OCI-LY7 (cell line): ENCODE measurements at regions not wholly inside any gene's neighbourhood (a gene's known extent, or its start where the extent isn't known, plus 50 kb on each side); places are given as distances from the start of the nearest gene placed in this dataset.

Experiments used
- BruUV-seq: library from RNA; stranded (reverse); fragments of 400-500 nt; replicated peaks from 2 replicates; lab custom pipeline; 2021; lab: Mats Ljungman, UMichigan
- CTCF ChIA-PET: fragments of 300-600 bp; sonication (Branson Sonifier 250); formaldehyde crosslinking; loops from one replicate; lab custom pipeline; 2022; ENCODE audit warnings: antibody characterized with exemption; ENCODE audit not compliant: unreplicated experiment; lab: Charles Lee
- POLR2A ChIA-PET: fragments of 300-600 bp; sonication (Branson Sonifier 250); formaldehyde crosslinking; loops from one replicate; lab custom pipeline; 2022; ENCODE audit warnings: antibody characterized with exemption; lab: Charles Lee
- DNase-seq: peaks from one replicate; pipeline ENCODE4 v3.0.0-alpha.2; 2015; ENCODE audit warnings: low spot score
- H2AFZ ChIP-seq: fragments of 200-600 bp; sonication (generic), shearing (Covaris generic); 2 replicates; pipeline ENCODE4 v1.6.1; 2014; ENCODE audit warnings: mild to moderate bottlenecking, antibody characterized with exemption, low read length, moderate library complexity
- H3K27ac ChIP-seq: fragments of 200-600 bp; sonication (generic); 2 replicates; pipeline ENCODE4 v1.5.1; 2014; ENCODE audit warnings: mixed run types, low read depth, mild to moderate bottlenecking, moderate library complexity, low read length, inconsistent platforms; ENCODE audit not compliant: poor library complexity, severe bottlenecking
- H3K36me3 ChIP-seq: fragments of 200-600 bp; sonication (generic); 2 replicates; pipeline ENCODE4 v1.6.1; 2014; ENCODE audit warnings: mild to moderate bottlenecking, antibody characterized with exemption, low read length, moderate library complexity, mixed read lengths; ENCODE audit not compliant: insufficient read depth
- H3K4me1 ChIP-seq: fragments of 200-600 bp; sonication (generic); 2 replicates; pipeline ENCODE4 v1.5.1; 2014; ENCODE audit warnings: mild to moderate bottlenecking, low read length; ENCODE audit not compliant: insufficient read depth, poor library complexity, severe bottlenecking
- H3K4me2 ChIP-seq: fragments of 200-600 bp; sonication (generic); 2 replicates; pipeline ENCODE4 v1.6.1; 2014; ENCODE audit warnings: mild to moderate bottlenecking, low read length
- H3K4me3 ChIP-seq: fragments of 200-600 bp; sonication (generic); 2 replicates; pipeline ENCODE4 v1.5.1; 2014; ENCODE audit warnings: mild to moderate bottlenecking, low read depth, low read length; ENCODE audit not compliant: poor library complexity, severe bottlenecking
- H3K79me2 ChIP-seq: fragments of 200-600 bp; sonication (generic); 2 replicates; pipeline ENCODE4 v1.6.1; 2016; ENCODE audit warnings: low read depth, mild to moderate bottlenecking, low read length, moderate library complexity, mixed read lengths; ENCODE audit not compliant: insufficient read depth
- H3K9me2 ChIP-seq: fragments of 200-600 bp; sonication (generic); 2 replicates; pipeline ENCODE4 v1.6.1; 2016; ENCODE audit warnings: mild to moderate bottlenecking, low read length, mixed read lengths; ENCODE audit not compliant: insufficient read depth
- H3K9me3 ChIP-seq: fragments of 200-600 bp; sonication (generic); 2 replicates; pipeline ENCODE4 v1.6.1; 2014; ENCODE audit warnings: mild to moderate bottlenecking, mixed run types, low read length, mixed read lengths
- H4K20me1 ChIP-seq: fragments of 200-600 bp; sonication (generic); 2 replicates; pipeline ENCODE4 v1.6.1; 2014; ENCODE audit warnings: mild to moderate bottlenecking, antibody characterized with exemption, low read length, moderate library complexity, mixed read lengths; ENCODE audit not compliant: insufficient read depth
- CTCF ChIP-seq: fragments of 200-600 bp; sonication (generic); conservative IDR thresholded peaks from 2 replicates; pipeline ENCODE4 v1.5.1; 2014; ENCODE audit warnings: mild to moderate bottlenecking, antibody characterized with exemption, low read length, moderate library complexity, mixed read lengths
- EZH2phosphoT487 ChIP-seq: fragments of 200-600 bp; sonication (generic); IDR thresholded peaks from 2 replicates; pipeline ENCODE4 v1.6.1; 2018; ENCODE audit warnings: low read depth, borderline replicate concordance, mild to moderate bottlenecking, mixed run types, antibody characterized with exemption, low read length, moderate library complexity, mixed read lengths
- intact Hi-C: fragments of 100-400 bp; cut with micrococcal nuclease; formaldehyde crosslinking; loops from one replicate; pipeline ENCODE4 v1.10.0; 2022; ENCODE audit not compliant: unreplicated experiment

DNA sequence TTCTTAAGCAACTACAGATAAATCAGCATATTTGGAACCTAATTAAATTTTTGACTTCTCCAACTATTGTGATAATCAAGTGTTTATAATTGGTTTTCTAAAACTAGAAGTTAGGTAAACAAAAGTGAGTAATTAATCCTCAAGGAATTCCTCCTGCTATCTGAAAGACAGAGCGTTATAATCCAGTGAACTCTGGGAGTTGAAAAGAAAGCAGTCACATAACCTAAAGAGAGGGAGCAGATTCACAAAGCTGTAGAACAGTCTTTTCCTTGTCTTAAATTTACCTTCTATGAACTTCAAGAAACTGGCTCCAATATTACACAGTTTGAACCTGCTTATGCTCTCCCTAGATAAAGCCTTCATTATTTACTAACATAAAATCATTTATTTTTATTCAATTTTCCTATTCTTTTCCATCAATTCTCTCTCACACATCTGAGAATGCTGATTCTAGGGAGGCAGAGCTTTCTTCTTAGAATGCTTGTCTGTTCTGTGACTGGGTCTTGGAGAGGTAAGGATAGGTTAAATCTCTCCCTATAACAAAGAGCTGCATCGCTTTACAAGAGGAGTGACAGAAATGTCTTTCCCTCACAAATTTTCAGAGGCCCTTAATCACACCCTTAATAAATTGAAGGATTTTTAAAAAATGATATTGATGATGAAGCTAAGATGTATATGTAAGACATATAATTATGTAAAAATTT is 132.8 kb downstream of the TUSC7 start:
- no peak for TF ChIP-seq EZH2phosphoT487
- TF ChIP-seq CTCF = no peak
- Histone ChIP-seq H4K20me1 (no peaks in the 10 kb centered on the region), H2AFZ (no peak overlapping the region), H3K9me2 (no peaks in the 10 kb centered on the region), H3K79me2 (no peaks in the 10 kb centered on the region), H3K36me3 (no peaks in the 10 kb centered on the region), H3K27ac (no peak overlapping the region), H3K4me2 (no peak overlapping the region), H3K4me1 (no peaks in the 10 kb centered on the region), H3K9me3 (no peaks in the 10 kb centered on the region), H3K4me3 (no peak overlapping the region)
- no peak for DNase-seq
- ChIA-PET CTCF (no interaction called here), POLR2A (interaction anchor here (1.1 kb wide), 1 partner anchor 12 kb away, joined by 3 read pairs; no protein-coding TSS in a partner anchor)
- no TSS peak for BruUV-seq
- intact Hi-C loops = no loop called here

DNA sequence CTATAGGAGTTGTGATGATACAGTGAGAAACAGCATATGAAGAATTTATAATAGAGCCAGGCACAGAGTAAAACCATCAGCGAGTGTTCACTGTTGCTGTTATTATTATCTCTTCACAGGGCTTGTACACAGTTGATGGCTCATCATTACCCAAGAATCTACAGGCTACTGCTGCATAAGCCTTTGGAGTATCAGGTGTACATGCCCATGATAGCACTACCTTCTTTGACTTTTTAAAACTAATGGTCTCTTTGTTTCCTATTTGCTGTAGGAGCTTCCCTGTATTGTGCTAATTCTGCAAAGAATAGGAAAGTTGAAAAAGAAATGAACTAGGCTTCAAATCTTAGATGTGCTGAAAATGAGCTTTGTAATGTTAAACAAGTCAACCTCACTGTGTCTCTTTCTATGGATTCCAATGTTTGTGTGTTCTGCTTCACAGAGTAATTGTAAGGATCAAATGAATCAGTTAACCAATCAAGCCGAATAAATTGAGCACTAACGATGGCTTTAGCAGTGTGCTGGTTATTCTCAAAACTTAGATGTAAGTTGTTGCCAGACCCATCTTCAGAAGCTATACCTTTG is 138.8 kb downstream of the TUSC7 start:
- Histone ChIP-seq H3K79me2 (no peaks in the 10 kb centered on the region), H3K36me3 (no peaks in the 10 kb centered on the region), H2AFZ (no peak overlapping the region), H3K4me3 (no peak overlapping the region), H4K20me1 (no peaks in the 10 kb centered on the region), H3K27ac (no peak overlapping the region), H3K4me1 (no peaks in the 10 kb centered on the region), H3K4me2 (no peak overlapping the region), H3K9me2 (no peaks in the 10 kb centered on the region), H3K9me3 (no peaks in the 10 kb centered on the region)
- ChIA-PET POLR2A (no interaction called here), CTCF (no interaction called here)
- no peak for DNase-seq
- no peak for TF ChIP-seq EZH2phosphoT487
- TF ChIP-seq CTCF = no peak
- no TSS peak for BruUV-seq
- intact Hi-C loops = no loop called here

DNA sequence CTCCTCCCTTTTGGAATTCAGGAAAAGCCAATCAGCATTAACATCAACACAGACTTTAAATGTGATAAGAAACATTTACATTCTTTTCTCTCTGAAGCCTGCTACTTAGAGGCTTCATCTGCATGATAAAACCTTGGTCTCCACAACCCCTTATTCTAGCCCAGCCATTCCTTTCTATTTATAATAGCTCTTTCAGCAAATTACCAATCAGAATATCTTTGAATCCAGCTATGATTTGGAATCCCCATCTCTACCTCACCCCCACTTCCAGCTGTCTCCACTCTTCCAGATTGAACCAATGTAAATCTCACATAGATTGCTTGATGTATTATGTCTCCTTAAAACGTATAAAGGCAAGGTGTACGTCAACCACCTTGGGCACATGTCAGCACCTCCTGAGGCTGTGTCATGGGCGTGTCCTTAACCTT is 139.7 kb downstream of the TUSC7 start:
- TF ChIP-seq CTCF (no peak), EZH2phosphoT487 (no peak)
- no peak overlapping the region for H3K4me2 ChIP-seq
- no TSS peak for BruUV-seq
- DNase-seq = no peak
- H3K4me3 ChIP-seq = no peak overlapping the region
- no peaks in the 10 kb centered on the region for H3K36me3 ChIP-seq
- H2AFZ ChIP-seq = no peak overlapping the region
- no peaks in the 10 kb centered on the region for H4K20me1 ChIP-seq
- ChIA-PET CTCF (no interaction called here), POLR2A (no interaction called here)
- H3K27ac ChIP-seq = no peak overlapping the region
- intact Hi-C loops = no loop called here
- no peaks in the 10 kb centered on the region for H3K4me1 ChIP-seq
- no peaks in the 10 kb centered on the region for H3K9me2 ChIP-seq
- H3K9me3 ChIP-seq = no peaks in the 10 kb centered on the region
- H3K79me2 ChIP-seq = no peaks in the 10 kb centered on the region
